Hepatocyte (in vitro differentiated cells): ENCODE measurements at regions not wholly inside any gene's neighbourhood (a gene's known extent, or its start where the extent isn't known, plus 50 kb on each side); places are given as distances from the start of the nearest gene placed in this dataset.

ENCODE experiments used
- CTCF ChIP-seq: fragments of 200-600 bp; sonication (generic); IDR thresholded peaks from 2 replicates; pipeline ENCODE4 v1.5.1; 2016; ENCODE audit warnings: antibody characterized with exemption, mild to moderate bottlenecking; ENCODE audit not compliant: poor library complexity
- EZH2phosphoT487 ChIP-seq: fragments of 200-600 bp; sonication (generic); IDR thresholded peaks from one replicate; pipeline ENCODE4 v1.6.1; 2018; ENCODE audit warnings: antibody characterized with exemption, mild to moderate bottlenecking, low read depth, moderate library complexity; ENCODE audit not compliant: unreplicated experiment, severe bottlenecking

- TF ChIP-seq CTCF (no peak), EZH2phosphoT487 (no peak)
Measured at GRCh38 chr1:165025805-165026204, 330.7 kb downstream of the LMX1A start.
